Germinal center (tissue), 1 donor: ENCODE measurements at regions not wholly inside any gene's neighbourhood (a gene's known extent, or its start where the extent isn't known, plus 50 kb on each side); places are given as distances from the start of the nearest gene placed in this dataset.
"Not testable (repeated sequence)": the region's sequence is repeated elsewhere in the genome, so short reads cannot be mapped to it uniquely, and the experiment has no call there.

Experiments
- DNase-seq: peaks from one replicate; pipeline ENCODE4 v3.0.0; 2012; ENCODE audit warnings: mixed read lengths, low spot score

- no peak for DNase-seq
These were observed 127.7 kb downstream of the ALDH8A1 start for GRCh38 chr6:134821928-134822864.

DNA sequence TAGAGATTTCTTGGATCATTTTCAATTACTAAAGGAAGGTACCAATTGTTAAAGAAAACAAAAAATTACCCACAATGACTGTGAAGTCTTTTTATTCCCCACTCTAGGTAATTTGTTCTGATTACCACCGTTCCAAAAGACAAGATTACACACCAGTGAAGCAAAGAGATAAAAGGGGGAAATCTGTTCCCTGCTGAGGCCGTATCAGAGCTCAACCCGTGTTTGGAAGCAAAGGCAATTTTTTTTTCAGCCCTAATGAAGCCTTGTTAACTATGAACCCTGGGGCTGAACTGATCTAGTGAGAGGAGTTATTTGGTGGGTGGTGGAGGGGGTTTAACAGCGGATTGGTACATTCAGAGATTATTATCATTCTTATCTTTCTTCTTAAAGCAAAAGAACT lies 128.5 kb downstream of the ALDH8A1 start:
- DNase-seq, result no peak

DNA sequence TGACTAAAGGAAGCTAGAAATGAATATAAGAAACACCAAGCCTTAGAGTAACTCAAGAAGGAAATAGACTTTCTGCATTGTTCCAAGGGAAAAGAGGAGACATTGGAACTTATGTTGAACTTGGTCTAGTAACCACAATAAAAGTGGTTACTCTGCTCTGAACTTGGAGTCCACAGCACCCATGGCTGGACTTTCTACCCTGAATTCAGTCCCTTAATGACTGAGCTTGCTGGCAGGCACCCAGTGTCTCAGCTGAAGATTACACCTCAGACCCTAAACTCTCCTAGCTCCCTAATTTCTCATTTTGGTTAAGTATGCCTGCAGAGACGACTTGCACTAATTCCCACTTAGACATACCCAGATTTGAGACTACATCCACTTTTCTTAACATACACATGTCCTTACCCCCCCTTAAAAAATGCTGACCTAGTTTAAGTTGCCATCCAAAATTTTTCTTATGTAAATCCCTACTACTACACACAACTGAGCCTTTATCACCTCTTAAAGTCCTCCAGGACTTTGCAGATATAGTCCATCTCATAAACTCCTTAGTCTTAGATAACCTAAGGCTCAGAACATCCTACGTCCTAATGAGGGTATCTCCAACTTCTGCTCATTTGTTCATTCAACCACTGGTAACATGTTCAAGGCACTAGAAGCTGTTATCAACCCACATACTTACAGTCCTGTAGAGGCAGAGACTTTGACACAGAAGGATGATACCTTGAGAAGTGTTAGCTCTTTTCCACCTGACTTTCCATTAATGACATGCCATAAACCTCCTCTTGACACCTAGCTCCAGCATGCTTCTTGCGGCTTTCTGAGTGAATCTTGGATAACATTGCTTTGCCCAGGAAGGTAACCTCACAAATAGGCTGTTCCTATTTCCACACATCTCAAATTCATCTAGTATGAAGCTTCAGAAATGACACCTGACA lies 129.8 kb downstream of the ALDH8A1 start:
- no peak for DNase-seq

DNA sequence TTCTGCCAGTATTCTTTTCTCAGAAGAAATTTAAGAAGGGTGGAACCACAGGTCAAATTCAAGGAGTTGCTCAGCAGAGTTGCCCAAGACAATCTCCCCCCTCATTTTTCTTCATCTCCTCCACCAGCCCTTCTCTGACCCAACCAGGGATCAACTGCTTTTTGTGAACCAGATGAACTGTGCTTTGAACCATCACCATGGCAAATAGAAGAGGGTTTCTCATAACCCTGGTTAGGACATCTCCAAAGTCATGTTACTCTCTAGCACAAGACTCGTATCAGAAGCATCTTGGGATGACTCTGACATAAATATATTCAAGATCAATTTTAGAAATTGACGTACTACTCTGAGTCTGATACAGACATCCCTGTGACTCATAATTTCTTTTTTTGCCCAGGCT lies 130.7 kb downstream of the ALDH8A1 start:
- no peak for DNase-seq

DNA sequence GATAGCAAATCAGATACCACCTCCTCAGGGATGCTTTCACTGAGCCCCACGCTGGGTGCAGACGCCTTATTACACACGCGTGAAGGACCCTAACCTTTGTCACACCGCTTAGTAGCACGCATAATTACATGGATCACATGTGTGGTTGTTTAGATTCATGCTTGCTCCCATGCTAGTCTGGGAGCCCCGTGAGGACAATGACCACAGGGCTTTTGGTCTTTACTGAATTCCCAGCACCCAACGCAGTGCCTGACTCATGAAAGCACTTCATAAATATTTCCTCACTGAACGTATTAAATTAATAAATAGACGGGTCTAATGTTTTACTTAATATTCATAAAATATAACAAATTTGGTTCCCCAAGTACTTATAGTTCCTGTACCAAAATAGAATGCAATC lies 132.5 kb downstream of the ALDH8A1 start:
- DNase-seq, result no peak

GRCh38 chr6:134816780-134817179 lies 133.1 kb downstream of the ALDH8A1 start:
- no peak for DNase-seq

GRCh38 chr6:134816300-134816699 lies 133.6 kb downstream of the ALDH8A1 start:
- DNase-seq, result no peak

DNA sequence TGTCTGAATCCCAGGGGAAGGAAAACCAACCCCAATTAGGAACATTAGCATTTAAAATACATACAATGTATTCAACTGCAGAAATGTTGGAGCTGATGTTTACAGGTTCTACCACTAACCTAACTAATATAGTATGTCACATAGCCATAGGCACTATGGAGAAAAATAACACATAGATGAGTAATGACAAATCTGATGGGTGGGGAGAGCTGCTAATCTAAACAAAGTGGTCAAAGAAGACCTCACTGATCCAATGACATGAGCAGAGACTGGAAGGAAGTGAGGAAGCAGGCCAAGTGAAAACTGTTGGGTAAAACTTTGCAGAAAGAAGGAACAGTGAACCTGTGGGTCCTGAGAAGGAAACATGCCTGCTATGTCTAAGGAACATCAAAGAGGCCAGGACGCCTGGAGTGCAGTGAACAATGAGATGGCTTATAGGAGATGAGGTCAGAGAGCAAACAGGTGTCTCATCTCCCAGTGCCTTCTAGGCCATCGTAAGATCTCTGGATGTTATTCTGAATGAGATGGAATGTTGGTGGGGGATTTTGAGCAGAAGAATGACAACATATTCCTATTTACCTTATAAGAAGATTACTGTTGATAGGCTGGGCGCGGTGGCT lies 135.7 kb downstream of the ALDH8A1 start:
- DNase-seq, result no peak

DNA sequence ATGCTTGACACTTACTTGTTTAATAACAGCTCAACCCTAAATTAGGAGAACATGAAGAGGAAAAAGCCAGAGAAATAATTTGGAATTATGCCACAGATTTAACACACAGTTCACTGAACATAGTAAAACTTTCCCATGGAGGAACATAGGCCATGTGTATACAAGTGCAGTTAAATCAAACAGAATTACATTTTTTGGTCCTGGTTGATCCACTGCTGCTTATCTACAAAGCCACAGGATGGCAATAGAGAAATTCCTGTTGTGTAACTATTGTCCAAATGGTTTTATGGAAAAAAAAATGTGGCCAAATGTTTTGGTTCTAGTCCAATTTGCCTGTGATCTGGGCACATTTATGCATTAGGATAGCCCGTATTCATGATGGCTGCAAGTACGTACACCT lies 136.8 kb downstream of the ALDH8A1 start:
- no peak for DNase-seq

GRCh38 chr6:134810402-134810801 lies 139.5 kb downstream of the ALDH8A1 start:
- DNase-seq, result no peak

DNA sequence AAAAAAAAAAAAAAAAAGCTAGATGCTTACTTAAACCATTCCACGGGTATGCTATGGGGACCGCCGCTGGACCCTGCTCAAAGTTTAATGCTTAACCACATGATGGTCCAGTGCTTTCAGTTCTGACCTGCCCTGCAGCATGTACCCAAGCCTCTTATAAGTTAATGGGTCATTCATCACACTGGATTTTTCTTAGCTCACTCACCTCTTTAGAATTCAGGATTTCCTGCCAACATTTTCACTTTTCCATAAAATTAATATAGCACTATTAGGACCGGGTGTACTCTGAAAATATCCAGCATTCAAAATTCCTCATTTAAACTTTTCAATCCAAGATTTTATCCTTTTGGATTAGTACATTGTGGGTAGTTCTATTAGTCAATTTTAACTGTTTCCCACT lies 140.8 kb downstream of the ALDH8A1 start:
- no peak for DNase-seq

- DNase-seq, result no peak
These were observed 143.6 kb downstream of the ALDH8A1 start for GRCh38 chr6:134806180-134806798.

GRCh38 chr6:134805168-134805567 lies 144.7 kb downstream of the ALDH8A1 start:
- DNase-seq, result no peak

DNA sequence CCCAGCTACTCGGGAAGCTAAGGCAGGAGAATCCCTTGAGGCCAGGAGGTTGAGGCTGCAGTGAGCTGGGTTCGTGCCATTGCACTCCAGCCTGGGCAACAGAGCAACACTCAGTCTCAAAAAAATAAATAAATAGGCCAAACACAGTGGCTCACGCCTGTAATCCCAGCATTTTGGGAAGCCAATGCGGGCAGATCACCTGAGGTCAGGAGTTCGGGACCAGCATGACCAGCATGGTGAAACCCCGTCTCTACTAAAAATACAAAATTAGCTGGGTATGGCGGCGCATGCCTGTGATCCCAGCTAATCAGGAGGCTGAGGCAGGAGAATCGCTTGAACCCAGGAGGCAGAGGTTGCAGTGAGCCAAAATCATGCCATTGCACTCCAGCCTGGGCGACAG lies 145.6 kb downstream of the ALDH8A1 start:
- DNase-seq, result not testable (repeated sequence)

- no peak for DNase-seq
These were observed 147.4 kb downstream of the ALDH8A1 start for GRCh38 chr6:134802426-134803058.

DNA sequence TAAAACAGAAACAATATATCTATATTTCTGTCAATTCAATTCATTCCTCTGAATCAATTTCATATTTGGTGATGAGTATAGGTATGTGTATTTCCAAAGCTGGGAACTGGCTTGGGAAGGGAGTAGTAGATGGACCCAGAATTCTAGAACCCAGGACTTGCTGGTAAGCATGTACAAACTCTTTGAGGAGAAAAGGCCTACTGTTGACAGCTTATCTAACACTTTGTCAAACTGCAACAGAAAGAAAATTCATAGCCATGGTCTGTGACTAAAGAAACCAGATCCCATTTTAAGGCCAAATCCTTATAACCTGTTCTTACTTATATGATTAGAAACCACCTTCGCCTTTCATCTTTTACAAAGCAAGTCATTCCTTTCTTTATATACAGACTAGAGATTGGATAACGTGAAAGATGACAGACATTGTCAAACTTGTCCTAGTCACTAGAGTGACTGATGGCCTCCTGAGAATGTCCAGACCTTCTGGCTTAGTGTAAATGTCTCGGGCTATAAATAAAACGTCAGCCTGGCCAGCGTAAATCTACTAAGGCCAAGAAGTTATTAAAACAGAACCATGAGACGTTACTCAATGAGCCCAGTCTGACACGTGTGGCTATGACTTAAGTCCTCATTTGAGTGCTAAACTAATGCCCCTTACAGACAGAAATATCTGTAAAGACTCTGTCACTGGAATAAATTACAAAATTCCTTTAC lies 152.3 kb downstream of the ALDH8A1 start:
- no peak for DNase-seq

DNA sequence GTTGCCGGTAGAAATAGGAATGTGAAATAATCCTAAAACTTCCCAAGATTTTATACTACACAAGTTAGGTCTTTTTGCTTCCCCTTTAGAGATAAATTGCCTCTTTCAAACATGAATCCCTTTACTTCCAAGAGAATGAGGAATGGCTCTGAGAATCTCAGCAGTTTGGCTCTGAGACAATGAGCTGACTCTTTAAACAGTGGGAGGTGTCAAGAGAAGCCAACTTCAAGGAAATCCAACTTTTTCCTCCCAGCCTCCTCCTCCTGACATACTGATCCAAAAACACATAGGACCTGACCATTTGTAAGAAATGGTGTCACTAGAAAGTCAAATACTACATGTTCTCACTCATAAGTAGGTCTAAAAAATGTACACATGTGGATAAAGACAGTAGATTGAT lies 154.2 kb downstream of the ALDH8A1 start:
- DNase-seq, result no peak

- no peak for DNase-seq
These were observed 154.9 kb downstream of the ALDH8A1 start for GRCh38 chr6:134795001-134795400.

GRCh38 chr6:134791243-134791843 lies 158.6 kb downstream of the ALDH8A1 start:
- not testable (repeated sequence) for DNase-seq

DNA sequence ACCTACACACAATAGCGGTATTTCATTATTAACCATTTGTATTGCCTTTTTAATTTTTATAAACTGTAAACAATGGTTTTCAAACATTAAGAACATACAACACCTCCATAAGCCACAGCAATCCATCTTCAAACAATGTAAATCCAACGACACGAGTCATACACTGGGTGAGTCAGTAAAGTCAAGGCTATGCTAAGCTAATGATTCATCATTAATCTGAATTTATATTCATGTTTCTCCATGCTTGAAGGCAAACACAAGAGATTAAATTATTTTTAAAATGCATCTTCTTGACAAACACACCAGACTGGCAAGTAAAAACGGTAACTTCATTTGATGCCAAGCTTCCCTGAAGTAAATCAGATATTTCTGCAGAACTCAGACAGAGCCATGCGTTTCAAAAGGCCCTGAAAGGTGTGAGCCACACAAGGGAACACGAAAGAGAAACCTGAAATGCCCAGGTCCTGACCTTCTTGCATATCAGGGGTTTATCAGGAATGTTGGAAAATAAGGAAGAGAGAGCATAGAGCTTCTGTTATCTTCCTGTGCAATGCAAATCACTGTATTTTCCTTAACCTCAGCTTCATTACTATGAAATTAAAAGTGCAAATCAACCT lies 162.5 kb downstream of the ALDH8A1 start:
- DNase-seq, result no peak
